ENCODE measurements at regions not wholly inside any gene's neighbourhood (a gene's known extent, or its start where the extent isn't known, plus 50 kb on each side); places are given as distances from the start of the nearest gene placed in this dataset.

GRCh38 chr3:163924600-163924999 is 1153.7 kb downstream of the SI start:
- no peak for DNase-seq

- no peak for DNase-seq
Observed at GRCh38 chr3:163919154-163919553, 1159.1 kb downstream of the SI start.

- DNase-seq = no peak
Observed at GRCh38 chr3:163916596-163917560, 1161.4 kb downstream of the SI start.

- DNase-seq = no peak
Observed at GRCh38 chr3:163915280-163915679, 1163.0 kb downstream of the SI start.

- no peak for DNase-seq
Observed at GRCh38 chr3:163914567-163914966, 1163.7 kb downstream of the SI start.

- no peak for DNase-seq
Observed at GRCh38 chr3:163891771-163892170, 1186.5 kb downstream of the SI start.

- no peak for DNase-seq
Observed at GRCh38 chr3:163890661-163891060, 1187.6 kb downstream of the SI start.

- DNase-seq = no peak
Observed at GRCh38 chr3:163879172-163879571, 1199.1 kb downstream of the SI start.

GRCh38 chr3:163878396-163878795 is 1199.9 kb downstream of the SI start:
- no peak for DNase-seq

- DNase-seq = no peak
Observed at GRCh38 chr3:163877805-163878204, 1200.5 kb downstream of the SI start.

GRCh38 chr3:163863146-163863545 is 1215.2 kb downstream of the SI start:
- DNase-seq = no peak

GRCh38 chr3:163852233-163852632 is 1226.1 kb downstream of the SI start:
- DNase-seq = no peak

- no peak for DNase-seq
Observed at GRCh38 chr3:163838769-163839168, 1239.5 kb downstream of the SI start.

- DNase-seq = no peak
Observed at GRCh38 chr3:163832547-163832946, 1245.7 kb downstream of the SI start.

GRCh38 chr3:163821841-163822240 is 1256.5 kb downstream of the SI start:
- no peak for DNase-seq

- no peak for DNase-seq
Observed at GRCh38 chr3:163817015-163817414, 1261.3 kb downstream of the SI start.

- no peak for DNase-seq
Observed at GRCh38 chr3:163813935-163814334, 1264.4 kb downstream of the SI start.

GRCh38 chr3:163812006-163812405 is 1266.3 kb downstream of the SI start:
- DNase-seq = no peak

GRCh38 chr3:163809540-163809993 is 1268.7 kb downstream of the SI start:
- DNase-seq = no peak

GRCh38 chr3:163786416-163786815 is 1291.9 kb downstream of the SI start:
- no peak for DNase-seq

- no peak for DNase-seq
Observed at GRCh38 chr3:163785693-163786092, 1292.6 kb downstream of the SI start.

GRCh38 chr3:163779396-163780344 is 1298.6 kb downstream of the SI start:
- no peak for DNase-seq

- DNase-seq = no peak
Observed at GRCh38 chr3:163776743-163777142, 1301.6 kb downstream of the SI start.

- no peak for DNase-seq
Observed at GRCh38 chr3:163773136-163773535, 1305.2 kb downstream of the SI start.
